Natural killer cell (primary cell): ENCODE measurements at regions not wholly inside any gene's neighbourhood (a gene's known extent, or its start where the extent isn't known, plus 50 kb on each side); places are given as distances from the start of the nearest gene placed in this dataset.

Source experiments
- ATAC-seq, 3 donors: fragments of 150-1000 bp in 2 of 3; fragments of 200-7000 bp in 1 of 3; cut with Tn5 transposase; 1 replicate in 1 of 3; 2 replicates in 2 of 3; pipeline ENCODE4 v1.10.0; 2021; ENCODE audit warnings: mild to moderate bottlenecking in 2 of 3, moderate library complexity in 2 of 3
- DNase-seq, 2 donors: peaks; one replicate each; pipeline versions ENCODE4 v3.0.0 to v3.0.0-alpha.2; 2013 to 2021; ENCODE audit warnings: mixed read lengths in 1 of 2
- H3K27ac ChIP-seq: one replicate; pipeline ENCODE4 v1.5.1; 2013; ENCODE audit warnings: mild to moderate bottlenecking, low read length
- H3K27me3 ChIP-seq: one replicate; pipeline ENCODE4 v1.6.1; 2013; ENCODE audit warnings: low read length; ENCODE audit not compliant: control insufficient read depth, insufficient read depth
- H3K36me3 ChIP-seq: one replicate; pipeline ENCODE4 v1.6.1; 2013; ENCODE audit warnings: low read length; ENCODE audit not compliant: control insufficient read depth, insufficient read depth
- H3K4me1 ChIP-seq: one replicate; pipeline ENCODE4 v1.6.1; 2013; ENCODE audit warnings: low read length; ENCODE audit not compliant: control insufficient read depth, insufficient read depth
- H3K4me3 ChIP-seq: one replicate; pipeline ENCODE4 v1.5.1; 2013; ENCODE audit warnings: low read length
- H3K9me3 ChIP-seq: one replicate; pipeline ENCODE4 v1.6.1; 2013; ENCODE audit warnings: low read length; ENCODE audit not compliant: control insufficient read depth, insufficient read depth
- H3K27ac Mint-ChIP-seq, 2 donors: one replicate each; pipeline ENCODE4 v1.8.0; 2022; ENCODE audit warnings: mild to moderate bottlenecking in 2 of 2, mixed read lengths in 2 of 2, moderate library complexity in 1 of 2
- H3K27me3 Mint-ChIP-seq, 2 donors: one replicate each; pipeline ENCODE4 v1.8.0; 2022; ENCODE audit warnings: low read depth in 2 of 2, mixed read lengths in 2 of 2
- H3K36me3 Mint-ChIP-seq: one replicate; pipeline ENCODE4 v1.8.0; 2022; ENCODE audit warnings: mixed read lengths
- H3K4me1 Mint-ChIP-seq, 2 donors: one replicate each; pipeline ENCODE4 v1.8.0; 2022; ENCODE audit warnings: mixed read lengths in 2 of 2
- H3K4me3 Mint-ChIP-seq: one replicate; pipeline ENCODE4 v1.8.0; 2022; ENCODE audit warnings: mild to moderate bottlenecking, moderate library complexity, mixed read lengths
- H3K9me3 Mint-ChIP-seq, 2 donors: one replicate each; pipeline ENCODE4 v1.8.0; 2022; ENCODE audit warnings: mixed read lengths in 2 of 2
- WGBS: methylation state at CpG from one replicate; pipeline ENCODE4 v1.1.7; 2013; ENCODE audit warnings: missing lambda C conversion rate; ENCODE audit not compliant: insufficient coverage; 5-methylcytosine and 5-hydroxymethylcytosine counted together
- intact Hi-C: fragments of 100-400 bp; cut with micrococcal nuclease; formaldehyde crosslinking; loops from one replicate; pipeline ENCODE4 v1.14.2; 2022
- TF ChIP-seq, protein P1 (sequence below): fragments of 200-600 bp; IDR thresholded peaks from one replicate; pipeline ENCODE4 v1.8.0; 2022; ENCODE audit warnings: antibody characterized with exemption

DNA sequence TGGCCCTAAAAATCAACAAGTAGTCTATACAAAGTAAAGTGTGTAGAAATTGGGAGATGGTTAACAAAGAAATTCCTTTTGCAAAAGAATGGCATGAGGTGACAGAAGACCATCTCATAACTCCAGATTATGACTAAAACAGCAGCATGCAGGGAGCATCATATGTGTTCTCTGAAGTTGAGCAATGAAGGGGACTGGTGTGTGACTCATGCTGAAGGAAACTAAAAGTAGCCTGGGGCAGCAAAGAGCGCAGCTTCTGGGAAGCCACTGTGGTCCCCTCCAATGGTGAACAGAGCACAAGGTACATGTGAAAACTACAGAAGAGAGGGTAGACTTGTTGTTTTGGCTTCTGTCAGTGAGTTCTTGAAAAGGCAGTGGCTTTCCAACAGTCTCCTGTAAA is 133.4 kb downstream of the MACC1 start:
- Mint-ChIP-seq H3K27me3 (no peaks in the 10 kb centered on the region), H3K36me3 (no peaks in the 10 kb centered on the region), H3K4me3 (no peak overlapping the region), H3K4me1 (no peaks in the 10 kb centered on the region), H3K27ac (no peak overlapping the region), H3K9me3 (peaks cover 8 to 14% of the 10 kb centered on the region in 2 donors)
- Histone ChIP-seq H3K9me3 (no peaks in the 10 kb centered on the region), H3K36me3 (no peaks in the 10 kb centered on the region), H3K4me1 (no peaks in the 10 kb centered on the region), H3K27ac (no peak overlapping the region), H3K27me3 (no peaks in the 10 kb centered on the region), H3K4me3 (no peak overlapping the region)
- DNase-seq = no peak
- TF ChIP-seq, protein P1, sequence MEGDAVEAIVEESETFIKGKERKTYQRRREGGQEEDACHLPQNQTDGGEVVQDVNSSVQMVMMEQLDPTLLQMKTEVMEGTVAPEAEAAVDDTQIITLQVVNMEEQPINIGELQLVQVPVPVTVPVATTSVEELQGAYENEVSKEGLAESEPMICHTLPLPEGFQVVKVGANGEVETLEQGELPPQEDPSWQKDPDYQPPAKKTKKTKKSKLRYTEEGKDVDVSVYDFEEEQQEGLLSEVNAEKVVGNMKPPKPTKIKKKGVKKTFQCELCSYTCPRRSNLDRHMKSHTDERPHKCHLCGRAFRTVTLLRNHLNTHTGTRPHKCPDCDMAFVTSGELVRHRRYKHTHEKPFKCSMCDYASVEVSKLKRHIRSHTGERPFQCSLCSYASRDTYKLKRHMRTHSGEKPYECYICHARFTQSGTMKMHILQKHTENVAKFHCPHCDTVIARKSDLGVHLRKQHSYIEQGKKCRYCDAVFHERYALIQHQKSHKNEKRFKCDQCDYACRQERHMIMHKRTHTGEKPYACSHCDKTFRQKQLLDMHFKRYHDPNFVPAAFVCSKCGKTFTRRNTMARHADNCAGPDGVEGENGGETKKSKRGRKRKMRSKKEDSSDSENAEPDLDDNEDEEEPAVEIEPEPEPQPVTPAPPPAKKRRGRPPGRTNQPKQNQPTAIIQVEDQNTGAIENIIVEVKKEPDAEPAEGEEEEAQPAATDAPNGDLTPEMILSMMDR = no peak
- WGBS = 78% methylated on average over 1 of the region's 1 CpG
- intact Hi-C loops = no loop called here
- no peak for ATAC-seq

- TF ChIP-seq, protein P1 = no peak
- Mint-ChIP-seq H3K27ac (no peak overlapping the region), H3K4me3 (no peak overlapping the region), H3K4me1 (no peaks in the 10 kb centered on the region), H3K27me3 (no peaks in the 10 kb centered on the region), H3K9me3 (peaks cover 0 to 5% of the 10 kb centered on the region in 2 donors), H3K36me3 (no peaks in the 10 kb centered on the region)
- Histone ChIP-seq H3K4me3 (no peak overlapping the region), H3K36me3 (no peaks in the 10 kb centered on the region), H3K9me3 (no peaks in the 10 kb centered on the region), H3K27ac (no peak overlapping the region), H3K27me3 (no peaks in the 10 kb centered on the region), H3K4me1 (no peaks in the 10 kb centered on the region)
- DNase-seq (no peak), ATAC-seq (no peak)
- intact Hi-C loops = no loop called here
Observed at GRCh38 chr7:20079080-20079479, 138.1 kb downstream of the MACC1 start.

DNA sequence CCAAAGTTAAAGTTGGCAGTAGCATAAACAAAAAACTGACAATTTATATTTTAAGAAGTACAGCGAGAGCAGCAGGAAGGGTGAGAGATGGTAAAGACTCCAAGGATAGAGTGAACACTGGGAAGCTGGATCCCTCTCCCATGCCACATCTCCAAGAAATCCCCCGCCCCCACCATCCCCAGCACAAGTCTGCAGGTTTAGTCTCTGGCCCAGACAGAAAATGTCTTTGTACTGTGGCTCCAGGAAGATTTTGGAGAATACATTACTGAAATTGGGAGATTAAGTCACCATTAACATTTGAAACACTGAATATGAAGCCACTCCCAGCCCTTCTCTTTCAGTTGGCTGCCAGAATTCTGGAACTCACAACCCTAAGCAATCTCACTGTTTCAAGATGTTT is 140.3 kb downstream of the MACC1 start:
- no peaks in the 10 kb centered on the region for H3K9me3 ChIP-seq
- no peaks in the 10 kb centered on the region for H3K27me3 ChIP-seq
- TF ChIP-seq, protein P1 = no peak
- Mint-ChIP-seq H3K4me1 (no peaks in the 10 kb centered on the region), H3K27ac (no peak overlapping the region), H3K9me3 (peaks cover 0 to 5% of the 10 kb centered on the region in 2 donors), H3K4me3 (no peak overlapping the region), H3K36me3 (no peaks in the 10 kb centered on the region), H3K27me3 (no peaks in the 10 kb centered on the region)
- DNase-seq (no peak), ATAC-seq (no peak)
- H3K4me1 ChIP-seq = no peaks in the 10 kb centered on the region
- H3K4me3 ChIP-seq = no peak overlapping the region
- intact Hi-C loops = no loop called here
- H3K27ac ChIP-seq = no peak overlapping the region
- no peaks in the 10 kb centered on the region for H3K36me3 ChIP-seq
- no CpG with 5 or more reads among the region's 2 CpGs for WGBS

GRCh38 chr7:20075992-20076820 is 141.0 kb downstream of the MACC1 start:
- no peak for ATAC-seq
- Histone ChIP-seq H3K36me3 (no peaks in the 10 kb centered on the region), H3K27me3 (no peaks in the 10 kb centered on the region), H3K4me3 (no peak overlapping the region), H3K4me1 (no peaks in the 10 kb centered on the region), H3K9me3 (no peaks in the 10 kb centered on the region), H3K27ac (no peak overlapping the region)
- intact Hi-C loops = no loop called here
- no peak for DNase-seq
- Mint-ChIP-seq H3K9me3 (peaks cover 0 to 5% of the 10 kb centered on the region in 2 donors), H3K27me3 (no peaks in the 10 kb centered on the region), H3K27ac (no peak overlapping the region), H3K4me3 (no peak overlapping the region), H3K36me3 (no peaks in the 10 kb centered on the region), H3K4me1 (no peaks in the 10 kb centered on the region)
- WGBS = 89% methylated on average over 4 of the region's 4 CpGs
- TF ChIP-seq, protein P1 = no peak
